A549 (cell line): ENCODE measurements at regions not wholly inside any gene's neighbourhood (a gene's known extent, or its start where the extent isn't known, plus 50 kb on each side); places are given as distances from the start of the nearest gene placed in this dataset.
"Not testable (repeated sequence)": the region's sequence is repeated elsewhere in the genome, so short reads cannot be mapped to it uniquely, and the experiment has no call there.

Experiments
- ATAC-seq, 2 experiments: fragments of 200-7000 bp in 1 of 2; fragments of >200 bp in 1 of 2; cut with Nextera tagmentation in 1 of 2; cut with Tn5 transposase in 1 of 2; 3 replicates each; pipeline versions ENCODE4 v1.8.0 to v1.9.1; 2018 to 2020; ENCODE audit warnings: mild to moderate bottlenecking in 1 of 2, moderate library complexity in 1 of 2
- CTCF ChIA-PET: fragments of 300-600 bp; sonication (Branson Sonifier 250); formaldehyde crosslinking; extraction: SDS; loops from one replicate; lab custom pipeline; 2021; ENCODE audit warnings: antibody characterized with exemption, inconsistent platforms; lab: Yijun Ruan, JAX
- POLR2A ChIA-PET: fragments of 350-600 bp; formaldehyde crosslinking; extraction: SDS; loops from one replicate; lab custom pipeline; 2021; ENCODE audit warnings: antibody characterized with exemption, inconsistent platforms; lab: Yijun Ruan, JAX
- DNase-seq, 2 experiments: peaks; one replicate each; pipeline versions ENCODE4 v3.0.0 to v3.0.0-alpha.2; 2011 to 2016; ENCODE audit warnings: low read depth in 1 of 2, low spot score in 1 of 2
- FAIRE-seq: peaks from 2 replicates; lab custom pipeline; 2011; peaks lifted over from hg19 to GRCh38; lab: Jason Lieb, UNC
- H3K27ac ChIP-seq, 2 experiments: fragments of >200 bp; sonication (Bioruptor Twin); formaldehyde crosslinking; 3 replicates each; pipeline ENCODE4 v1.5.1; 2016 to 2017
- H3K4me1 ChIP-seq: fragments of >200 bp; sonication (Bioruptor Twin); formaldehyde crosslinking; 3 replicates; pipeline ENCODE4 v1.6.1; 2016
- H3K4me2 ChIP-seq: fragments of >200 bp; sonication (Bioruptor Twin); formaldehyde crosslinking; 3 replicates; pipeline ENCODE4 v1.6.1; 2016
- H3K4me3 ChIP-seq: fragments of >200 bp; sonication (Bioruptor Twin); formaldehyde crosslinking; 3 replicates; pipeline ENCODE4 v1.5.1; 2016
- H3K9me3 ChIP-seq: fragments of >200 bp; sonication (Bioruptor Twin); formaldehyde crosslinking; 3 replicates; pipeline ENCODE4 v1.6.1; 2016
- BCL3 ChIP-seq: fragments of >200 bp; sonication (Bioruptor Twin); formaldehyde crosslinking; IDR thresholded peaks from 3 replicates; pipeline ENCODE4 v1.6.1; 2016
- CBX8 ChIP-seq: fragments of 200-600 bp; sonication (generic); IDR thresholded peaks from 2 replicates; pipeline ENCODE4 v1.6.1; 2016
- CHD4 ChIP-seq: fragments of 200-600 bp; sonication (generic); IDR thresholded peaks from 2 replicates; pipeline ENCODE4 v1.6.1; 2016; ENCODE audit warnings: antibody characterized with exemption, mild to moderate bottlenecking, borderline replicate concordance
- E2F6 ChIP-seq: IDR thresholded peaks from 2 replicates; pipeline ENCODE4 v1.6.1; 2012; ENCODE audit warnings: low read depth, borderline replicate concordance
- EHF ChIP-seq: fragments of 250-450 bp; sonication (Bioruptor Pico); IDR thresholded peaks from 2 replicates; pipeline ENCODE4 v1.5.0; 2020; ENCODE audit warnings: mild to moderate bottlenecking
- FOXS1 ChIP-seq: fragments of 250-450 bp; sonication (Bioruptor Pico); IDR thresholded peaks from 2 replicates; pipeline ENCODE4 v1.5.0; 2020; ENCODE audit warnings: mild to moderate bottlenecking, moderate library complexity
- GATA3 ChIP-seq: IDR thresholded peaks from 2 replicates; pipeline ENCODE4 v1.6.1; 2012; ENCODE audit warnings: borderline replicate concordance
- HDAC2 ChIP-seq: fragments of 200-600 bp; sonication (generic); IDR thresholded peaks from 2 replicates; pipeline ENCODE4 v1.6.1; 2016
- HOXA7 ChIP-seq: fragments of 250-450 bp; sonication (Bioruptor Pico); IDR thresholded peaks from 2 replicates; pipeline ENCODE4 v1.5.0; 2020; ENCODE audit warnings: mild to moderate bottlenecking, moderate library complexity
- MAFK ChIP-seq: fragments of 450-650 bp; IDR thresholded peaks from 2 replicates; pipeline ENCODE4 v1.6.1; 2014; ENCODE audit not compliant: partially characterized antibody
- MAZ ChIP-seq: fragments of 150-350 bp; IDR thresholded peaks from 2 replicates; pipeline ENCODE4 v1.6.1; 2014; ENCODE audit warnings: antibody characterized with exemption, low read depth, low read length, borderline replicate concordance
- NFE2L2 ChIP-seq: fragments of 150-350 bp; conservative IDR thresholded peaks from 2 replicates; pipeline ENCODE4 v1.6.1; 2014; ENCODE audit warnings: low read length
- RFX5 ChIP-seq: fragments of 450-650 bp; IDR thresholded peaks from 2 replicates; pipeline ENCODE4 v1.7.1; 2014; ENCODE audit warnings: antibody characterized with exemption, mild to moderate bottlenecking, moderate library complexity
- SREBF2 ChIP-seq: fragments of 450-650 bp; IDR thresholded peaks from 2 replicates; pipeline ENCODE4 v1.6.1; 2014; ENCODE audit warnings: mild to moderate bottlenecking, moderate library complexity
- TP53 ChIP-seq: fragments of 250-450 bp; sonication (Bioruptor Pico); IDR thresholded peaks from 2 replicates; pipeline ENCODE4 v1.5.0; 2021; ENCODE audit warnings: mild to moderate bottlenecking, moderate library complexity
- ZSCAN20 ChIP-seq: fragments of 250-450 bp; sonication (Bioruptor Pico); IDR thresholded peaks from 2 replicates; pipeline ENCODE4 v1.8.0; 2022; ENCODE audit warnings: mild to moderate bottlenecking, moderate library complexity
- WGBS: methylation state at CpG from one replicate; pipeline ENCODE4 v1.1.6; 2017; ENCODE audit errors: missing lambda C conversion rate; 5-methylcytosine and 5-hydroxymethylcytosine counted together
- TF ChIP-seq, protein P1 (sequence below): fragments of 450-650 bp; IDR thresholded peaks from 2 replicates; pipeline ENCODE4 v1.6.1; 2014; ENCODE audit warnings: antibody characterized with exemption
- TF ChIP-seq, protein P2 (sequence below): fragments of >200 bp; sonication (Bioruptor Twin); formaldehyde crosslinking; IDR thresholded peaks from 2 replicates; pipeline ENCODE4 v1.6.1; 2016
- TF ChIP-seq, protein P3 (sequence below): fragments of >200 bp; sonication (Bioruptor Twin); formaldehyde crosslinking; IDR thresholded peaks from 3 replicates; pipeline ENCODE4 v1.5.1; 2016

- FAIRE-seq, H3K4me1 ChIP-seq, POLR2A ChIA-PET, H3K27ac ChIP-seq, DNase-seq, ATAC-seq, H3K4me3 ChIP-seq, H3K9me3 ChIP-seq, H3K4me2 ChIP-seq: not testable (repeated sequence)
- whole genome bisulfite sequencing, result 88% methylated on average over 6 of the region's 6 CpGs
- CTCF ChIA-PET, result interaction anchor here (0.9 kb wide), 1 partner anchor 8 kb away, joined by 3 read pairs; no protein-coding TSS in a partner anchor
These were observed 73.8 kb upstream of the FANCC start for GRCh38 chr9:95391271-95391670.

- H3K27ac ChIP-seq, result no peak overlapping the region
- ATAC-seq (no peak), FAIRE-seq (no peak), DNase-seq (no peak)
- H3K9me3 ChIP-seq, result no peaks in the 10 kb centered on the region
- POLR2A ChIA-PET, result interaction anchor here (0.6 kb wide), 1 partner anchor 828 kb away, joined by 3 read pairs; no protein-coding TSS in a partner anchor
- TF ChIP-seq RFX5 (no peak), BCL3 (no peak), E2F6 (no peak), TP53 (CRISPR knock-in tag) (no peak), NFE2L2 (no peak), EHF (CRISPR knock-in tag) (no peak), FOXS1 (CRISPR knock-in tag) (no peak), SREBF2 (no peak), MAZ (no peak), HOXA7 (CRISPR knock-in tag) (no peak), ZSCAN20 (CRISPR knock-in tag) (no peak), CBX8 (no peak)
- TF ChIP-seq, protein P1, sequence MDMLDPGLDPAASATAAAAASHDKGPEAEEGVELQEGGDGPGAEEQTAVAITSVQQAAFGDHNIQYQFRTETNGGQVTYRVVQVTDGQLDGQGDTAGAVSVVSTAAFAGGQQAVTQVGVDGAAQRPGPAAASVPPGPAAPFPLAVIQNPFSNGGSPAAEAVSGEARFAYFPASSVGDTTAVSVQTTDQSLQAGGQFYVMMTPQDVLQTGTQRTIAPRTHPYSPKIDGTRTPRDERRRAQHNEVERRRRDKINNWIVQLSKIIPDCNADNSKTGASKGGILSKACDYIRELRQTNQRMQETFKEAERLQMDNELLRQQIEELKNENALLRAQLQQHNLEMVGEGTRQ, result no peak
- TF ChIP-seq, protein P2, sequence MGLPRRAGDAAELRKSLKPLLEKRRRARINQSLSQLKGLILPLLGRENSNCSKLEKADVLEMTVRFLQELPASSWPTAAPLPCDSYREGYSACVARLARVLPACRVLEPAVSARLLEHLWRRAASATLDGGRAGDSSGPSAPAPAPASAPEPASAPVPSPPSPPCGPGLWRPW, result no peak
- H3K4me1 ChIP-seq, result peaks cover 11% of the 10 kb centered on the region; the same call in 2 of the 3 replicates
- WGBS, result 82% methylated on average over 2 of the region's 2 CpGs
- no peak overlapping the region for H3K4me3 ChIP-seq
- no peak overlapping the region for H3K4me2 ChIP-seq
- CTCF ChIA-PET, result no interaction called here
These were observed 71.9 kb upstream of the FANCC start for GRCh38 chr9:95389373-95389772.

DNA sequence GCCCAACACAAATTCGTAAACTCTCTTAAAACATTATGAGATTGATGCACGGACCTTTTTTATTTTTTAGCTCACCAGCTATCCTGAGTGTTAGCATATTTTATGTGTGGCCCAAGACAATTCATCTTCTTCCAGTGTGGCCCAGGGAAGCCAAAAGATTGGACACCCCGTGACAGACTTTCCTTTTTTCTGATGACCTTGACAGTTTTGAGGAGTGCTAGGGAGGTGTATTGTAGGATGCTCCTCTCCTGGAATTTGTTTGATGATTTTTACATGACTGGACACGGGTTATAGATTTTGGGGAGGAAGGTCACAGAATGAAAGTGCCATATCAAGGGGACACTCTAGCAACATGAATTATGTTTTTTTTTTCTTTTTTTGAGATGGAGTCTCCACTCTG is 69.3 kb upstream of the FANCC start:
- FAIRE-seq, result no peak
- CTCF ChIA-PET, result no interaction called here
- no peak for ATAC-seq
- H3K27ac ChIP-seq, result no peak overlapping the region
- H3K4me2 ChIP-seq, result no peak overlapping the region
- H3K9me3 ChIP-seq, result no peaks in the 10 kb centered on the region
- no peak for TF ChIP-seq CHD4
- TF ChIP-seq, protein P2, result no peak
- no peak for TF ChIP-seq HDAC2
- TF ChIP-seq MAFK, result peak; percentile 70
- no peak for TF ChIP-seq CBX8
- TF ChIP-seq, protein P1, result no peak
- TF ChIP-seq, protein P3, sequence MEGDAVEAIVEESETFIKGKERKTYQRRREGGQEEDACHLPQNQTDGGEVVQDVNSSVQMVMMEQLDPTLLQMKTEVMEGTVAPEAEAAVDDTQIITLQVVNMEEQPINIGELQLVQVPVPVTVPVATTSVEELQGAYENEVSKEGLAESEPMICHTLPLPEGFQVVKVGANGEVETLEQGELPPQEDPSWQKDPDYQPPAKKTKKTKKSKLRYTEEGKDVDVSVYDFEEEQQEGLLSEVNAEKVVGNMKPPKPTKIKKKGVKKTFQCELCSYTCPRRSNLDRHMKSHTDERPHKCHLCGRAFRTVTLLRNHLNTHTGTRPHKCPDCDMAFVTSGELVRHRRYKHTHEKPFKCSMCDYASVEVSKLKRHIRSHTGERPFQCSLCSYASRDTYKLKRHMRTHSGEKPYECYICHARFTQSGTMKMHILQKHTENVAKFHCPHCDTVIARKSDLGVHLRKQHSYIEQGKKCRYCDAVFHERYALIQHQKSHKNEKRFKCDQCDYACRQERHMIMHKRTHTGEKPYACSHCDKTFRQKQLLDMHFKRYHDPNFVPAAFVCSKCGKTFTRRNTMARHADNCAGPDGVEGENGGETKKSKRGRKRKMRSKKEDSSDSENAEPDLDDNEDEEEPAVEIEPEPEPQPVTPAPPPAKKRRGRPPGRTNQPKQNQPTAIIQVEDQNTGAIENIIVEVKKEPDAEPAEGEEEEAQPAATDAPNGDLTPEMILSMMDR, result no peak
- TF ChIP-seq GATA3, result no peak
- TF ChIP-seq, all 56 proteins: peak for 1
- no peak for DNase-seq
- 90% methylated on average over 4 of the region's 4 CpGs for WGBS
- Histone ChIP-seq H3K4me3 (no peak overlapping the region), H3K4me1 (peaks cover 36% of the 10 kb centered on the region)
- POLR2A ChIA-PET, result no interaction called here
